IPS-NIHi7 (cell line): ENCODE measurements at regions not wholly inside any gene's neighbourhood (a gene's known extent, or its start where the extent isn't known, plus 50 kb on each side); places are given as distances from the start of the nearest gene placed in this dataset.

Source experiments
- DNase-seq: peaks from one replicate; pipeline ENCODE4 v3.0.0; 2012; ENCODE audit warnings: mixed read lengths; ENCODE audit errors: extremely low spot score

DNA sequence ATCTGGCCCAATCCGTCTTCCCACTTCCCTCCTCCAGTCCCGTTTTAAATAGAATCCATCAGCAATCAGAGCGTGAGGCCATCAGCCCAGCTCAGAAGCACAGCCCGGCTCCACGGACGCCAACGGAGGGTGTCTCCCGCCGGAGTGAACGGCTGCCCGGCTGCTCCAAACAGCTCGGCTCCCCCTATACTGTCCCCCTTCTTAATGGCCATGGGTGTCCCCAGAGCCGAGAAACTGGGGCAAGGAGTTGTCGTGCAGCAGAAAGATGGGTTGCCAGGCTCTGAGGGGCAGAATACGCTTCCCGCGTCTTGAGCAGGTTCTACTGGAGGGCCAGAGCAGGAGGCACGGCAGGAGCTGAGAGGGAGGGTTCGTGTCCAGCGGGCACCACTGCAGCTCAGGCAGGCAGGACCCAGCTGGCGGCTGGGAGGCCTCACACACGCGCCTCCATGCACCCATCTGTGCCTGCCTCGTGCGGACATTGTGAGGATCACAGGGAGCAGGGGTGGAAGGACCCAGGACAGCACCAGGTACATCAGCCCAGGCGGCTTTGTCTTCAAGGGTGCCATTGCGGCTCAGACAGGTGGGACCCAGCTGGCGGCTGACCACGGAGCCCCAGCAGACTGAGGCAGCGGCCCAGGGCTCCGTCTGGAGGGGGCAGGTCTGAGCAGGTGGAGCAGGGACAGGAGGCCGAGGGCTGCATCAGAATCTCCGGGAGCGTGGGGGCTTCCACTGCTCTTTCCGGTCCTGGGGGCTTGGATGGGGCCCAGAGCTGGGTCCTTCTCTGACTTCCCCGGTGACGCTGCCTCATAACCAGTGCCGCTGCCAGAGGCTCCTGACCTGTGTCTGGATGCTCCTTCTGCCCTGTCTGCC is 882.7 kb downstream of the BRD1 start:
- no peak for DNase-seq

GRCh38 chr22:48944433-48944750 is 883.3 kb downstream of the BRD1 start:
- DNase-seq, result no peak

DNA sequence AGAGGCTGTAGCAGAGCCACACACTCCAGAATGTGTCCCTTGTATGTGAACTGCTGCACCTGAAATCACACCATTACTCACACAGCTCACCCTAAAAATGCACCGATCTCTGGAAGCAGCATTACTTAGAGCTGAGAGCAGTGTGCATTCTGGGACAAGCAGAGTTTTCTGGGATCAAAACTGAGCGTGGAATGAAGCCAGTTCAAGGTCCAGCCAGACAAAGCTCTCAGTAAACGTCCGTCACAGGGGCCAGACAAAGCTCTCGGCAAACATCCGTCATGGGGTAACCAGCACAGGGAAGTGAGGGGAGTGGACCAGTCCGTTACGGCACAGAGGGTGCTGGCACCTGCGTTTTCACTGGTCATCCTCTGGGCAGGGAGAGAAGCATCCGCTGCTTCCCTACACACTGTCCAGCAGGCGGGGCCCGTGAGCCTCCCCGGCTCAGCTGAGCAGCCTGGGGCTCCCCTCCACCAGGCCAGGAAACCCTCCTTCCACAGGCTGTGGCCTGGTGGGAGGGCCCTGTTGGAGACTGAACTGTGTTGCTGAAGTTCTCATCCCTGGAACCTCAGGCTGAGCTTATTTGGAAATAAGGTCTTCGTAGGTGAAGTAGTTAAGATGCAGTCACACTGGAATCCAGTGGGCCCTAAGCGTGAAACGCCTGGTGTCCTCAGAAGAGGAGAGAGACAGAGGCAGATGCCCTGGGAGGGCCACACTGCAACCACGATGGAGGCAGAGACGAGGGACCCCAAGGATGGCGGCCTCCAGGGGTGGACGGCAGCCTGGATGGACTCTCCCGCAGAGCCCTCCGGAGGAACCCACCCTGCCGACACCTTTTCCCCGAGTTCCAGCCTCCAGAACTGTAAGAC is 883.9 kb downstream of the BRD1 start:
- DNase-seq, result peak; percentile 83

GRCh38 chr22:48942698-48943566 is 884.7 kb downstream of the BRD1 start:
- peak; percentile 6 for DNase-seq

DNA sequence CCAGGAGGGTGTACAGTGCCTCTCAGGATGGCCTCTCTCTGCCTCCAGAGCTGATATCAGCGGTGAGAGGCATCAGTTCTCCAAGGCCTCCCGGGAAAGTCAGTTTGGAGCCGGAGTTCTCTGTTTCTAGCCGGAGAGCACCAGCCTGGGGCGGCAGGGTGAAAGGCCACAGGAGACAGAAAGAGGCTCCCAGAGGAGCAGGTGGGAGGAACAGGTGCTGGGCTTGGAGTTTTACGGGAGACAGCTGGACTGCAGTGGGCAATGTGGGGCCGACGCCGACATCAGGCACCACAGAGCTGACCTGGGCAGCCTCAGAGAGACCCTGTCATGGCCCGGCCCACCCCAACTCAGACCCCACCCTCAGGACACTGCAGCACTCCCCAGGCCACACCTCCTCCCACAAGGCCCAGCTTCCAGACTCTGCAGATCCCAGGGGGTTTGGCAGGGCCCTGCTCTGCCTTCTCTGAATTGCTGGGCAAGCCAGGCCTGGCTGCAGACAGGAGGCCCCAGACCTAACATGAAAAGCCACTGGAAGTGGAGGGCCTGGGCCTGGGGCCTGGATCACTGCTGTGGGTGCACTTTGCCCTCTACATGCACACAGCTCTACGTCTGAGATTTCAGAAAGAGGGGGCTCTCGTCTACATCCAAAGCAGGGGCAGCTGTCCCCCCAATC is 885.6 kb downstream of the BRD1 start:
- no peak for DNase-seq

GRCh38 chr22:48941033-48941902 is 886.4 kb downstream of the BRD1 start:
- no peak for DNase-seq

GRCh38 chr22:48940266-48941032 is 887.2 kb downstream of the BRD1 start:
- no peak for DNase-seq

DNA sequence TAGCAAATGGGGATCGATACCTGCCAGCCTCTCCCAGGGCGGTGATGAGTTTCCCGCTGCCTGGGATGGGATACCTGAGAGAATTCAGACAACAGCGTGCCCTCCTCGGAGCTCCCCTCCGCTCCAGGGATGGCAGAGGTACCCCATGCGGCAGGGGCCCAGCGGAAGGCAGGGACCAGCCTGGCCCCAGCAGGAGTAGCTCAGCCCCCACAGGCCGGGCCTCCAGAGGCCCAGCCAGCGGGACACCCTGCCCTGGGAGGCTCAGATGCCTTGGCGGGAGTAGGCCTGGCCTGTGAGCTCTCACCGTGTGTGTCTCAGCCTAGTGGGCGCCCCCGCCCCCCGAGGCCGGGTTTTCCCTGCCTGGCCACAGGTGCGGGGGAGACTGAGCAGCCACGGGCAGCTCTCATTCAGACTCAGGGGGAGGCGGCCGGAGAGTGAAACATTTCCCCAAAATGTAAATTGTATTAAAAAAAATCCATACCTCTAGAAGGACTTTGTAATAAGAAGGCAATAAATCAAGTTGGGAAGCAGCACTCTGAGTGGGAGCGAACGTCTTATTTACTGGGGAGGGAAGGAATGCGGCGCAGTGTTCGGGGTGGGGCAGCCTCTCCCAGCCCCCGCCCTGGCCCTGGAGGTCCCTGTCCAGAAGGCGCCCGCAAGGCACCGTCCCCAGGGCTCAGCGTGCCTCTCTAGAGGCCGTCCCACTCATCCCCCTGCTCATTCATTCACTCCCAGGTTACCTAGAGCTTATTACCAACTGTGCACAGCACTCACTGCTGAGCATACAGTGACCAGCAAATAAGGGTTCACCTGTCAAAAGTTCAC is 888.0 kb downstream of the BRD1 start:
- no peak for DNase-seq

DNA sequence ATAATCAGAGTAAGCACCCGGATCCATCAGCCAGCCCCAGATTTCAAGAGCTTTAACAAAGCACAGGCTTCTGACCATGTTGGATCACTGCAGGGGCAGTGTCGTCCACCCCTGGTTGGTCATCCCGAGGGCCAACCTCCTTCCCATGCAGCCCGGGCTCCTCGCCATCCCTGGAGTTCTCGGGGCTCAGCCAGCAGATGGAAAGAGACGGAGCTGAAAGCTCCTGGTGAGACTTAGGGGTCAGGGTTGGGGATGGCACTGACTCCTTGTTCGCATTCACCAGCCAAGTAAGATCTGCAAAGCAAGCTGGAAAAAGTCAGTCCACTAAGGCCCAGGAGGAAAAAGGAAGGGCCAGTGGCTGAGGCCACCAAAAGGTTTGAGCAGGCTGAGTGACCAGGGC is 888.9 kb downstream of the BRD1 start:
- DNase-seq, result no peak

DNA sequence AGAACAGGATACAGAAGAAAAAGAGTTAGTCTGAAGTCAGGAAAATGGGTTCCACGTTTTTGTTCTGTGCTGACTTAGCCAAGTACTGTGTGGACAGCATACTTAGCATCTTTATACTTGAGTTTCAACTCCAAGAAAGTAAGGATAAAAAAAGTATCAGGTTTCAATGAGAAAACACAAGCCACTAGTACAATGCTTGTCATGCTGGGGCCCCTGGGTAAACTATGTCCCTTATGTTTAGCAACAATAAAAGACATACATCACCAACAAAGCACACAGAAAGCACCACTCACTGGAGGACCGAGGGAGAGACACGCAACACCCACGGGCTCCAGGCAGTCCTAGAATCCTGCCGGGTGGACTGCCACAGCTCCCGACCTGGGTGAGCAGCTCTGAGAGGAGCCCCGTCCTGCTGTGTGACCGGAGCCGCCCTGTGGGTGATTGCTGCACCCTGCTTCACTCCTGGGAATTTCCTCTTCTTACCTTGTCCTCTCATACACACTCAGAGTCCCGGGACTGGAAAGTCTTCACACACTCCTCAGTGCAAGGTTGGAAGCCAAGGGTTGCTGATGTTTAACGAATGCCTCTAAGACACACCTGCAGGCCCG is 890.5 kb downstream of the BRD1 start:
- DNase-seq, result no peak

- no peak for DNase-seq
Observed at GRCh38 chr22:48936391-48936790, 891.3 kb downstream of the BRD1 start.

GRCh38 chr22:48934446-48934845 is 893.2 kb downstream of the BRD1 start:
- no peak for DNase-seq

DNA sequence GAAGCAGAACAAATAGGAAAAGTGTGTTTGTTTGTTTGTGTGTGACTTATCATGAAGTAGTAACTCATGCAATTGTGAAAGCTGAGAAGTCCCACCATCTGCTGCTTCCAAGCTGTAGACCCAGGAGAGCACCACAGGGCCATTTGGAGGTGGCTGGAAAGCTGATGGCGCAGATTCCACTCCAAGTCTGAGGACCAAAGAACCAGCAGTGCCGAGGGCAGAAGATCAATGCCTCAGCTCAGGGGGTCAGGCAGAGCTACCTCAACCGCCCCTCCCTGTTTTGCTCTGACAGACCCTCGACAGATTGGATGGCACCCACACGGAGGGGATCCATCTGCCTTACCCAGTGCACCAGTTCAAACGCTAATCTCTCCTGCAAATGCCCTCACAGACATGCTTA is 896.2 kb downstream of the BRD1 start:
- DNase-seq, result no peak

GRCh38 chr22:48929276-48929790 is 898.3 kb downstream of the BRD1 start:
- DNase-seq, result no peak

DNA sequence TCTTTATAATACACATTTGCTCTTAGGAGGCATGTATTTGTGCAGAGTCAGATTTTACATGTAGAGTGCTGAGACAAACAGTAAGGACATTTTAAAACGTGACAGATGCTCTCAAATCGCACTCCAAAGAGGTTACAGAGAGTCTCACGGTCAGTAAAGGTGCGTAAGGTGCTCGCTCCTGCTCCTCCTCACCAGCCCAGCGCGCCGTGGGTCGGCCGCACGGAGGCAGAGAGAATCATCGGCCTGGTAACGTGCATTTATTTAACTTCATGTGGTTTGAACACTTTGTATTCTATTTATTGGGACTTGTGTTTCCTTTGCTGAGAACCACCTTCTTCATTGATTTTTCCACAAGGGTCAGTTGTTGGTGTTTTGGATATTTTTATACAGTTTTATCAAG is 900.1 kb downstream of the BRD1 start:
- no peak for DNase-seq

GRCh38 chr22:48926643-48927042 is 901.0 kb downstream of the BRD1 start:
- DNase-seq, result no peak

GRCh38 chr22:48926136-48926535 is 901.5 kb downstream of the BRD1 start:
- no peak for DNase-seq

DNA sequence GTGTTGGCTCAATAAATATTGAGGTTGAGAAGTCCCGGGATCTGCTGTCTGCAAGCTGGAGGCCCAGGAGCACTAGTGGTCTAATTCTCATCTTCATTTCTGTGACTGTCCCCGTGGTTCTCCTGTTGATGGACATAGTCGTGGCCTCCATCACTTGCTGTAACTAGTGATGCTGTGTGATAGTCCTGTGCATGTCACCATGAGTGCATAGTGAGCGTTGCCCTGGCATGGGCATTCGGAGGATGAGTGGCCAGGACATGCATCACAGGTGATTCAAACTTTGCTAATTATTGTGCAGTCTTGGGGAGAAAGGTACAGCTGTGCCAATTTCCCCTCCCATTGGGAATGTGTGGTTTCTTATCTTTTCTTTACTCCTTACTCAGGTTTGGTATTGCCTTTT is 902.2 kb downstream of the BRD1 start:
- DNase-seq, result no peak
